DOHH2 (cell line): ENCODE measurements at regions not wholly inside any gene's neighbourhood (a gene's known extent, or its start where the extent isn't known, plus 50 kb on each side); places are given as distances from the start of the nearest gene placed in this dataset.

Experiments used
- H3F3A ChIP-seq: fragments of 200-600 bp; sonication (generic), shearing (Covaris generic); 2 replicates; pipeline ENCODE4 v1.6.0; 2016; ENCODE audit warnings: antibody characterized with exemption, mild to moderate bottlenecking; ENCODE audit not compliant: control insufficient read depth, insufficient read depth
- H3K27ac ChIP-seq: fragments of 200-600 bp; sonication (generic); 2 replicates; pipeline ENCODE4 v1.5.1; 2014; ENCODE audit warnings: low read depth, mild to moderate bottlenecking, low read length, moderate library complexity
- H3K27me3 ChIP-seq: fragments of 200-600 bp; sonication (generic); 2 replicates; pipeline ENCODE4 v1.6.1; 2014; ENCODE audit warnings: mild to moderate bottlenecking, low read length, mixed read lengths; ENCODE audit not compliant: control insufficient read depth
- H3K36me3 ChIP-seq: fragments of 200-600 bp; sonication (generic); 2 replicates; pipeline ENCODE4 v1.6.1; 2014; ENCODE audit warnings: mild to moderate bottlenecking, low read length, moderate library complexity, mixed read lengths; ENCODE audit not compliant: control insufficient read depth
- H3K4me1 ChIP-seq: fragments of 200-600 bp; sonication (generic); 2 replicates; pipeline ENCODE4 v1.6.1; 2014; ENCODE audit warnings: mild to moderate bottlenecking, low read length, mixed read lengths; ENCODE audit not compliant: control insufficient read depth
- H3K4me2 ChIP-seq: fragments of 200-600 bp; sonication (generic); 2 replicates; pipeline ENCODE4 v1.6.0; 2014; ENCODE audit warnings: mild to moderate bottlenecking, low read length, moderate library complexity
- H3K4me3 ChIP-seq: fragments of 200-600 bp; sonication (generic); 2 replicates; pipeline ENCODE4 v1.5.1; 2014; ENCODE audit warnings: mild to moderate bottlenecking, low read length, mixed read lengths
- H3K79me2 ChIP-seq: fragments of 200-600 bp; sonication (generic); 2 replicates; pipeline ENCODE4 v1.6.1; 2014; ENCODE audit warnings: mild to moderate bottlenecking, low read length, mixed read lengths; ENCODE audit not compliant: control insufficient read depth
- H3K9me2 ChIP-seq: fragments of 200-600 bp; sonication (generic); replicated peaks from 2 replicates; pipeline ENCODE4 v1.6.1; 2014; ENCODE audit warnings: mild to moderate bottlenecking, low read length, mixed read lengths; ENCODE audit not compliant: control insufficient read depth
- H3K9me3 ChIP-seq: fragments of 200-600 bp; sonication (generic); 2 replicates; pipeline ENCODE4 v1.6.1; 2014; ENCODE audit warnings: antibody characterized with exemption, low read length, mixed read lengths; ENCODE audit not compliant: control insufficient read depth, insufficient read depth
- H4K20me1 ChIP-seq: fragments of 200-600 bp; sonication (generic); 2 replicates; pipeline ENCODE4 v1.6.0; 2014; ENCODE audit warnings: low read depth, mild to moderate bottlenecking, antibody characterized with exemption, low read length, moderate library complexity; ENCODE audit not compliant: control insufficient read depth, insufficient read depth
- EZH2phosphoT487 ChIP-seq: fragments of 200-600 bp; sonication (generic); IDR thresholded peaks from 2 replicates; pipeline ENCODE4 v1.6.1; 2017; ENCODE audit warnings: borderline replicate concordance, mild to moderate bottlenecking, antibody characterized with exemption, low read length, moderate library complexity, mixed read lengths
- TF ChIP-seq, protein P1 (sequence below): fragments of 200-600 bp; sonication (generic); IDR thresholded peaks from one replicate; pipeline ENCODE4 v1.5.1; 2014; ENCODE audit warnings: antibody characterized with exemption, mild to moderate bottlenecking, low read depth, low read length; ENCODE audit not compliant: poor library complexity, severe bottlenecking

DNA sequence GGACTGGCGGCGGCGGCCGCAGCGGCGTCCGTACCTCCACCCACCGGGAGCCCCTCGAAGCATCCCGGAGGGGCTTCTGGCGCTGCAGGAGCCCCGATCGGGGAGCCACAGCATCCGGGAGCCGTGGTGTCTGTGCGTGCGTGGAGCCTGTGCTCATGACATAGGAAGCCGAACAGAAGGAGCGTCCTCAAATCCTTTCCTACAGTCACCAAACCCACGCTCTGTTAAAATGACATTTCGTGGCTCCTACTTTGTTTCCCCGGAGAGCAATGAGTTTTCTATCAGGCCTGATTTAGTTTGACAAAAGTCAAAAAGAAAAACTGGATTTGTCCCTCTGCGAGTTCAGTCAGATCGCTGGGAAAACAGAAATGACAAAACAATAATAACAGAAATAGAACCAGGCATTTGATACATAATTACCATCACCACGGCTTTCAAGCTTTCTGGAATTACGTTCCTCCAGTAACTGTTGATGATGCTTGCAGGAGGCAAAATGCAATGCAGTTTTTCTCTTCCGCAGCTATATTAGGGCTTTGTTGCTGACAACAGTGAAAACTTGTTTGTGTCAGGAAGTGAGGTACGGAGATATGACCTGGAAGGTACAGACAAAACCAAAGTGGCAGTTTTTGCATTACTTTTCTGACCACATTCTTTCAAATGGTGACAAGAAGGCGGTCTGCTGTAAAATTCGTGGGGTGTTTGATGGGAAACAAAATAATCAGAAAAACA lies 219.3 kb upstream of the MKLN1 start:
- Histone ChIP-seq H3K27me3 (no peaks in the 10 kb centered on the region), H4K20me1 (peaks cover 21% of the 10 kb centered on the region), H3K9me2 (no peaks in the 10 kb centered on the region), H3F3A (peaks cover 25% of the 10 kb centered on the region), H3K36me3 (peaks cover 47% of the 10 kb centered on the region), H3K79me2 (peaks cover 83% of the 10 kb centered on the region), H3K4me2 (peak overlapping the region; percentile 88), H3K27ac (peak overlapping the region; percentile 87), H3K4me3 (peak overlapping the region; percentile 93), H3K4me1 (peaks cover 66% of the 10 kb centered on the region), H3K9me3 (no peaks in the 10 kb centered on the region)
- TF ChIP-seq, protein P1, sequence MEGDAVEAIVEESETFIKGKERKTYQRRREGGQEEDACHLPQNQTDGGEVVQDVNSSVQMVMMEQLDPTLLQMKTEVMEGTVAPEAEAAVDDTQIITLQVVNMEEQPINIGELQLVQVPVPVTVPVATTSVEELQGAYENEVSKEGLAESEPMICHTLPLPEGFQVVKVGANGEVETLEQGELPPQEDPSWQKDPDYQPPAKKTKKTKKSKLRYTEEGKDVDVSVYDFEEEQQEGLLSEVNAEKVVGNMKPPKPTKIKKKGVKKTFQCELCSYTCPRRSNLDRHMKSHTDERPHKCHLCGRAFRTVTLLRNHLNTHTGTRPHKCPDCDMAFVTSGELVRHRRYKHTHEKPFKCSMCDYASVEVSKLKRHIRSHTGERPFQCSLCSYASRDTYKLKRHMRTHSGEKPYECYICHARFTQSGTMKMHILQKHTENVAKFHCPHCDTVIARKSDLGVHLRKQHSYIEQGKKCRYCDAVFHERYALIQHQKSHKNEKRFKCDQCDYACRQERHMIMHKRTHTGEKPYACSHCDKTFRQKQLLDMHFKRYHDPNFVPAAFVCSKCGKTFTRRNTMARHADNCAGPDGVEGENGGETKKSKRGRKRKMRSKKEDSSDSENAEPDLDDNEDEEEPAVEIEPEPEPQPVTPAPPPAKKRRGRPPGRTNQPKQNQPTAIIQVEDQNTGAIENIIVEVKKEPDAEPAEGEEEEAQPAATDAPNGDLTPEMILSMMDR = no peak
- no peak for TF ChIP-seq EZH2phosphoT487

DNA sequence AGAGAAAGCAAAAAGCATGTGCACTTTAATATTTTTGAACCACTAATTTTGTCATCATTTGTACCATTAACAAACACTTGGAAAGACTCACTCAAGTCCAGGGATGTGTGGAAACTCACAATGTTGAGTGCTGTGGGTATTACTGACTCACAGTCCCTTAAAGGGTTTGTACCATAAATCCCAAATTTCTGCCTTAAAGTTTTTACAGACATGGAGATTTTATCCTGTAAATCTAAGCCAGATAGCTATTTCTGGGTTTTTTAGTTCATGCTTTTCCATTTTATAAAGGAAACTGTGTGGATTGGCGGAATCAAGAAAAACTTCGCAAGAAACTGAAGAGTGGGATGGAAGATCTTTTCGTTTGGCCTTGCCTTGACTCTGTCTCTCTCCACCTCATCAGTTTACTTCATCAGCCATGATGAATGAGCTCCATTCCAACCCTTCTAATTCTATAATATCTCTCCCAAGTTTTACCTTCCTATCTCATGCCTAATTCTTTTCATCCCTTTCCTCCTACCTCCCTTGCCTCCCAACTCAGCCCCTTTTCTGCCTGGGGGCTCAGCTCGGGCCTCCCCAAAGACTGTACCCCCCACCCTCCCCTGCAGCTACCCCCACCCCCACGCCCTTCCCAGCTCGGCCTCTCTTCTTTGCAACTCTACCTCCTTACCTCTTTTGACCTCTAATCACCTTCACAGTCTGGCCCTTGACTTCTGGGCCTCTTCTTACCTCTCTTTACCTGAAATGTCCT lies 218.5 kb upstream of the MKLN1 start:
- no peaks in the 10 kb centered on the region for H3K9me3 ChIP-seq
- H3K27me3 ChIP-seq = no peaks in the 10 kb centered on the region
- H4K20me1 ChIP-seq = peaks cover 13% of the 10 kb centered on the region
- H3K4me3 ChIP-seq = peak overlapping the region; percentile 93
- peak overlapping the region; percentile 87 for H3K27ac ChIP-seq
- peaks cover 75% of the 10 kb centered on the region for H3K79me2 ChIP-seq
- H3F3A ChIP-seq = peaks cover 25% of the 10 kb centered on the region
- no peaks in the 10 kb centered on the region for H3K9me2 ChIP-seq
- peak overlapping the region; percentile 88 for H3K4me2 ChIP-seq
- H3K36me3 ChIP-seq = peaks cover 39% of the 10 kb centered on the region
- peaks cover 62% of the 10 kb centered on the region for H3K4me1 ChIP-seq
- no peak for TF ChIP-seq EZH2phosphoT487
- TF ChIP-seq, protein P1 = no peak

DNA sequence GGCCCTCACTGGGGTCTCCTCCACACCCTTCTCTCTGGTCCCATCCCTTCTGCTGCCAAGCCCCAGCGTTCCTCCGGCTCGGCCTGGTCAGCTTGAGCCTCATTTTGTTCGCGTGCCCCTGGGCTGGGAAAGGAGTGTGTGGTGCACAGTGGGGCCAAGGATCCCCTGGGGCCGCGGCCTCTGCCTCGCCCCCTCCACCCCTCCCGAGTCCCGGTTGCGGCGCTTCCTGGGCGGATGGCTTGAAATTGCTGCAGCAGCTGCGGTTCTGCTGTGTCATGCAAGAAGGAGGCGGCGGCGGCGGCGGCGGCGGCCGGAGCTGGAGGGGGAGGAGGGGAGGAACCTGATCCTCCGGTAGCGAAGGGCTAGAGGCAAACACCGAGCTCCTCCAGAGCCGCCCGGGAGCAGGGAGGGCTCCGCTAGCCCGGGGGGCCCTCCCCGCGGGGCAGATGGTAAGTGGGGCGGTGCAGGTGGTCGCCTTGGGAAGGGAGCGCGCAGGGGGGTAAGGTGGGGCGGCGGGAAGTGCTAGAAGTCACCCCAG lies 217.8 kb upstream of the MKLN1 start:
- Histone ChIP-seq H3K4me2 (peak overlapping the region; percentile 88), H3K27me3 (no peaks in the 10 kb centered on the region), H4K20me1 (peaks cover 6% of the 10 kb centered on the region), H3K27ac (peak overlapping the region; percentile 87), H3K36me3 (peaks cover 33% of the 10 kb centered on the region), H3F3A (peaks cover 25% of the 10 kb centered on the region), H3K4me1 (peaks cover 60% of the 10 kb centered on the region), H3K9me3 (no peaks in the 10 kb centered on the region), H3K79me2 (peaks cover 68% of the 10 kb centered on the region), H3K4me3 (peak overlapping the region; percentile 93), H3K9me2 (no peaks in the 10 kb centered on the region)
- TF ChIP-seq EZH2phosphoT487 = no peak
- TF ChIP-seq, protein P1 = no peak
